Activated CD4-positive, alpha-beta memory T cell treated with anti-CD3 and anti-CD28 coated beads, Interleukin-2, amount 10 ng/mL, durations not matched to agents 7 days and 5 days (primary cell): ENCODE measurements at regions not wholly inside any gene's neighbourhood (a gene's known extent, or its start where the extent isn't known, plus 50 kb on each side); places are given as distances from the start of the nearest gene placed in this dataset.
"Not testable (repeated sequence)": the region's sequence is repeated elsewhere in the genome, so short reads cannot be mapped to it uniquely, and the experiment has no call there.

ENCODE experiments used
- CTCF ChIA-PET: fragments of 350-600 bp; sonication (Branson Sonifier 250); formaldehyde crosslinking; loops from one replicate; lab custom pipeline; 2021; ENCODE audit warnings: antibody characterized with exemption, inconsistent platforms; lab: Charles Lee
- POLR2A ChIA-PET: fragments of 350-600 bp; sonication (Branson Sonifier 250); formaldehyde crosslinking; loops from one replicate; lab custom pipeline; 2021; ENCODE audit warnings: antibody characterized with exemption; lab: Charles Lee
- DNase-seq: peaks from one replicate; pipeline ENCODE4 v3.0.0-alpha.2; 2020
- H3K27ac Mint-ChIP-seq: one replicate; pipeline ENCODE4 v1.8.0; 2021; ENCODE audit warnings: mild to moderate bottlenecking, mixed read lengths
- H3K27me3 Mint-ChIP-seq: one replicate; pipeline ENCODE4 v1.8.0; 2021; ENCODE audit warnings: mixed read lengths
- H3K36me3 Mint-ChIP-seq: one replicate; pipeline ENCODE4 v1.8.0; 2021; ENCODE audit warnings: low read depth, mixed read lengths
- H3K4me1 Mint-ChIP-seq: one replicate; pipeline ENCODE4 v1.8.0; 2021; ENCODE audit warnings: mixed read lengths
- H3K4me3 Mint-ChIP-seq: one replicate; pipeline ENCODE4 v1.8.0; 2021; ENCODE audit warnings: mild to moderate bottlenecking, mixed read lengths
- H3K9me3 Mint-ChIP-seq: one replicate; pipeline ENCODE4 v1.8.0; 2021; ENCODE audit warnings: mixed read lengths

DNA sequence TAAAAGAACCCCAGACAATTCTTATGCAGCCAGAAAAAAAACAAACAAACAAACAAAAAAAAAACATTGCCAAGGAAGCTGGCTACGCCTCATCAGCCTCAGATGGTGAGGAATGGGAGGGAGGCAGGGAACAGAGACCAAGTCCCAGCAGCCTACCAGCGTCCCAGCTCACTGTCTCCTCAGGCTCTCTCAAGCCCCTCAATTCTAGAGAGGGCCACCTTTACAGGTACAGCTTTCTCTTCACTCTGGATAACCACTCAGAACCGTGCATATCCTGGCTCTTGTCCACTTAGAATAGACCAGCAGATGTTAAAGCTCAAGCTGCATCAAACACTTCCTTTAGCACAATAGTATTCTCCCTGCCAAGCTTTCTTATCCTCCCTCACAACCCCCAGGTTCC lies 263.1 kb upstream of the CHAC2 start:
- Mint-ChIP-seq H3K4me1 (no peaks in the 10 kb centered on the region), H3K4me3 (no peak overlapping the region), H3K9me3 (no peaks in the 10 kb centered on the region), H3K36me3 (no peaks in the 10 kb centered on the region), H3K27ac (no peak overlapping the region), H3K27me3 (peaks cover 3% of the 10 kb centered on the region)
- POLR2A ChIA-PET: no interaction called here
- CTCF ChIA-PET: no interaction called here
- no peak for DNase-seq

DNA sequence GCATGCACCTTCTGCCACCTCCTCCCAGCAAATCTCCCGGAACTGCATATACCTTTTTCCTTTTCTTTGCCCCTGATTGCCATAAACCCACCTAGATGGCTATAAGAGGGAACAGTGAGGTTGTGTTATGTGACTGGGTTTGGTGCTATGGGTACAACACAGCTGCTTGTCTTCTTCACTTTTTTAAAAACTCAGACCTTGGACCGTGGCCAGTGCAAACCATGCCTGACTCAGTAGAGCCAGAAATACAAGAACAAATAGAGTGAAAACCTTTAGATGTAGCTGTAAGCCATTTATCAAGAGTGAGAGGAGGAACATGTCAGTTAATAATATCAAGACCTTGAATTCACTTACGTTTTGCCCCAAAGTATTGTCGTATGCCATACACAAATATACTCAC lies 267.4 kb upstream of the CHAC2 start:
- H3K27ac Mint-ChIP-seq: no peak overlapping the region
- no peaks in the 10 kb centered on the region for H3K9me3 Mint-ChIP-seq
- H3K27me3 Mint-ChIP-seq: peaks cover 3% of the 10 kb centered on the region
- H3K4me3 Mint-ChIP-seq: no peak overlapping the region
- no peaks in the 10 kb centered on the region for H3K36me3 Mint-ChIP-seq
- H3K4me1 Mint-ChIP-seq: no peaks in the 10 kb centered on the region
- no peak for DNase-seq
- ChIA-PET CTCF (no interaction called here), POLR2A (no interaction called here)

DNA sequence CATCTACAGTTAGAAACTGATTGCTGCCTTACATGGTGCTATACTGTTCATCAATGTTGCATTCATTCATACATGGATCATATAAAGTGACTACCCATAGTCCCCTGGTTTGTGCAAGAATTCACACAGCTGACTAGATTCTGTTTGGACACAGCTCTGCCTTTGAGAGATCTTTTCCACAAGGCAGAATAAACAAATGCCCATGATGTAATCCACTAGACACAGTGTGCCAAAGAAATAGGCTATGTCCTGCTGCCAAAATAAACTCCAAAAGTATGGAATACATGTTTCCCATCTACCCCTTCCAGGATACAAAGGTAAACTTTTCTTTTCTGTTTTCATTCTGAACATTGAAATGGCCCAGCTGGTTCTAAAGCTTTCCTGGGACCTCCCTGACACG lies 269.4 kb upstream of the CHAC2 start:
- H3K4me1 Mint-ChIP-seq: no peaks in the 10 kb centered on the region
- no peaks in the 10 kb centered on the region for H3K36me3 Mint-ChIP-seq
- no peak overlapping the region for H3K4me3 Mint-ChIP-seq
- CTCF ChIA-PET: no interaction called here
- H3K9me3 Mint-ChIP-seq: no peaks in the 10 kb centered on the region
- POLR2A ChIA-PET: no interaction called here
- H3K27ac Mint-ChIP-seq: no peak overlapping the region
- no peaks in the 10 kb centered on the region for H3K27me3 Mint-ChIP-seq
- DNase-seq: no peak

DNA sequence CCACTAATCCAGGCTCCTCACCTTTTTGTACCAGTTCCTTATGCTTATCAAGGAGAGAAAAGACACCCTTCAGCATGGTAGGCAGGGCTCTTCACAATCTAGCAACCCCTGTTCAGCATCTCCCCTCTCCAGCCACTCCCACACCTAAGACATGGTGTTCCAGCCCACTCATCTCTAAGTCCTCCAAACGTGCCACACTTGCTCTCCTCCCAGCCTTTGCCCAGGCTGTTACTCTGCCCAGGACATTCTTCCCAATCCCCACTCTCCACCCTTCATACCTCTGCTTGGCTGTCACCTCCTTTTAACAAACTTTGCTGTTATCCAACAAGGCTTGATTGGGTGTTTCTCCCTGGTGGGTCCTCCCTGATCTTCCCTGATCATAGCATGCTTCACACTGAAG lies 270.6 kb upstream of the CHAC2 start:
- Mint-ChIP-seq H3K27me3 (no peaks in the 10 kb centered on the region), H3K4me3 (no peak overlapping the region), H3K4me1 (no peaks in the 10 kb centered on the region), H3K36me3 (no peaks in the 10 kb centered on the region), H3K9me3 (no peaks in the 10 kb centered on the region), H3K27ac (no peak overlapping the region)
- POLR2A ChIA-PET: no interaction called here
- CTCF ChIA-PET: no interaction called here
- no peak for DNase-seq

DNA sequence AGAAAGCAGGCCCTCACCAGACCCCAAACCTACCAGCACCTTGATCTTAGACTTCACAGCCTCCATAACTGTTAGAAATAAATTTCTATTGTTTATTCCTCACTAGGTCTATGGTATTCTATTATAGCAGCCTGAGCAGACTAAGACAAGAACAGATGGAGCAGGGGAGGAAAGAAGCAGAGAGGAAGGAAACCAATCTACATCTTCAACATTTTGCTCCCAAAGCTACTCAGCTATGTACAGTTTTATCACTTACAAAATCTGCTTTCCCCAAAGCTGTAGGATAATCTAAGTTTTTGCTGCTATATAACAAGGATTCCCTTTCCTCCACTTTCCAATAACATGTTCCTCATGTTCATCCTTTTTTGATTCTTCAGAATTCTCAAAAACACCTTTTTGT lies 274.4 kb upstream of the CHAC2 start:
- CTCF ChIA-PET: no interaction called here
- no peak overlapping the region for H3K27ac Mint-ChIP-seq
- POLR2A ChIA-PET: no interaction called here
- no peak overlapping the region for H3K4me3 Mint-ChIP-seq
- H3K36me3 Mint-ChIP-seq: no peaks in the 10 kb centered on the region
- H3K9me3 Mint-ChIP-seq: no peaks in the 10 kb centered on the region
- DNase-seq: no peak
- no peaks in the 10 kb centered on the region for H3K4me1 Mint-ChIP-seq
- H3K27me3 Mint-ChIP-seq: no peaks in the 10 kb centered on the region

GRCh38 chr2:53490659-53491058 lies 276.9 kb upstream of the CHAC2 start:
- H3K36me3 Mint-ChIP-seq: no peaks in the 10 kb centered on the region
- CTCF ChIA-PET: no interaction called here
- POLR2A ChIA-PET: no interaction called here
- H3K27me3 Mint-ChIP-seq: no peaks in the 10 kb centered on the region
- H3K9me3 Mint-ChIP-seq: no peaks in the 10 kb centered on the region
- no peaks in the 10 kb centered on the region for H3K4me1 Mint-ChIP-seq
- no peak for DNase-seq
- no peak overlapping the region for H3K27ac Mint-ChIP-seq
- no peak overlapping the region for H3K4me3 Mint-ChIP-seq

GRCh38 chr2:53486185-53486899 lies 281.3 kb upstream of the CHAC2 start:
- H3K27ac Mint-ChIP-seq, H3K27me3 Mint-ChIP-seq, H3K36me3 Mint-ChIP-seq, POLR2A ChIA-PET, H3K9me3 Mint-ChIP-seq, CTCF ChIA-PET, H3K4me3 Mint-ChIP-seq, H3K4me1 Mint-ChIP-seq, DNase-seq: not testable (repeated sequence)

- Mint-ChIP-seq H3K4me1 (no peaks in the 10 kb centered on the region), H3K9me3 (no peaks in the 10 kb centered on the region), H3K27me3 (no peaks in the 10 kb centered on the region), H3K36me3 (no peaks in the 10 kb centered on the region), H3K4me3 (no peak overlapping the region), H3K27ac (no peak overlapping the region)
- no peak for DNase-seq
- ChIA-PET POLR2A (no interaction called here), CTCF (no interaction called here)
Measured at GRCh38 chr2:53485021-53485728, 282.4 kb upstream of the CHAC2 start.

- POLR2A ChIA-PET: no interaction called here
- Mint-ChIP-seq H3K36me3 (no peaks in the 10 kb centered on the region), H3K27me3 (no peaks in the 10 kb centered on the region)
Measured at GRCh38 chr2:53484531-53484930, 283.1 kb upstream of the CHAC2 start.

DNA sequence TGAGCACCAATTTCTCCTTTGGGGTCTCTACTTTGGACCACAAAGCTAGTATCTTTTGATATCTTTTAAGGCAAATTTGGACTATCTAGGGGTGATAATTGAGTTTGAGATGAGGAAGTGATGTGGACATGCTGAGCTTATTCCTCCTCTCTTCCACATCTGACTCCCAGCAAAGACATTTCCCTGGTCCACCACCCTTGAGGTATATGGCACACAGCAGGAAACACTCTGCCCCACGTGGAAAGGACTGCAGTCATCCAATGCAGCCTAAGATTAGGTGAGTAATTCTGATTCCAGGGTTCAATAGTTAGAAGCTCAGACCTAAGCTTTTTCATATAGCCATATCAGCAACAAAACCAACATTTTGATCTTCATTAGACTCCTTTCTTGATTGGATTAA lies 290.1 kb upstream of the CHAC2 start:
- ChIA-PET POLR2A (no interaction called here), CTCF (no interaction called here)
- no peak for DNase-seq
- Mint-ChIP-seq H3K9me3 (no peaks in the 10 kb centered on the region), H3K4me1 (no peaks in the 10 kb centered on the region), H3K27ac (no peak overlapping the region), H3K36me3 (no peaks in the 10 kb centered on the region), H3K27me3 (peaks cover 5% of the 10 kb centered on the region), H3K4me3 (no peak overlapping the region)

More at GRCh38 chr2:53484531-53484930, 283.1 kb upstream of the CHAC2 start:
- H3K4me3 Mint-ChIP-seq: no peak overlapping the region
- CTCF ChIA-PET: no interaction called here
- H3K27ac Mint-ChIP-seq: no peak overlapping the region
- no peaks in the 10 kb centered on the region for H3K4me1 Mint-ChIP-seq
- H3K9me3 Mint-ChIP-seq: no peaks in the 10 kb centered on the region
- no peak for DNase-seq

DNA sequence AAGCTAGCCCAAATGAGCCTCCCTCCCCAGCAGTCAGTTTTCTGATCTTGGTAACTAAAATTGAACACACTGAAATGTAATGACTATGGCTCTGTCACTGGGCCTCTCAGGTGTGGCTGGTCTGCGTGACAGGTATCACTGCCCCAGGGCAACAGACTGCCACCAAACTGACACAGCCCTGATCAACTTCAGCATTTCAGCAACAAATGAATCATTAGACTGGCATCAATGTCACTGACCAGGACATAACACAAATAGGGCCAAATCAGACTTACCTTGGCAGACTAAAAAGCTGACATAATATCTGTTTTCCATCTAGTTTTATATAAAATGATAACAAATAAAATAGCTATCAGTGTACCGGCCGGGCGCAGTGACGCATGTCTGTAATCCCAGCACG lies 290.8 kb upstream of the CHAC2 start:
- ChIA-PET POLR2A (no interaction called here), CTCF (no interaction called here)
- no peak overlapping the region for H3K27ac Mint-ChIP-seq
- no peaks in the 10 kb centered on the region for H3K9me3 Mint-ChIP-seq
- no peaks in the 10 kb centered on the region for H3K4me1 Mint-ChIP-seq
- H3K36me3 Mint-ChIP-seq: no peaks in the 10 kb centered on the region
- no peak for DNase-seq
- peaks cover 5% of the 10 kb centered on the region for H3K27me3 Mint-ChIP-seq
- H3K4me3 Mint-ChIP-seq: no peak overlapping the region

DNA sequence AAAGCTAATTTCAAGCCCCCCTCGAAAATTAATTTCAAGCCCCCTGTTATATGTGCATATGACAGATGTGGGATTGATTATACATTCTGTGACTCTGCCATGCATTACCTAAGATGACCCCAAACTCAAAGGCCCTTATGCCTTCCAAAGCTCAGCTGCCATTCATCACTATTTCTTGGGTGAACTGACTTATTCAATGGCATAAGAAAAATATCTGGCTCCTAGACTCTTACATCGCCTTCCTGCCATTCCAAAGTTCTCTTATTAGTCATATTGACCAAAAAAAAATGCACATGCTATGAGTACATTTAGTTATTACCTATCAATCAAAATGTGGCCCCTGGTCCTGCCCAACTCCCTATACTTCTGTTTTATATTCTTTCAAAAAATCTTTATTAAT lies 291.8 kb upstream of the CHAC2 start:
- Mint-ChIP-seq H3K36me3 (no peaks in the 10 kb centered on the region), H3K4me3 (no peak overlapping the region), H3K27ac (no peak overlapping the region), H3K4me1 (no peaks in the 10 kb centered on the region), H3K27me3 (peaks cover 5% of the 10 kb centered on the region), H3K9me3 (no peaks in the 10 kb centered on the region)
- CTCF ChIA-PET: no interaction called here
- POLR2A ChIA-PET: no interaction called here
- no peak for DNase-seq

GRCh38 chr2:53475321-53475720 lies 292.3 kb upstream of the CHAC2 start:
- Mint-ChIP-seq H3K27me3 (peaks cover 5% of the 10 kb centered on the region), H3K36me3 (no peaks in the 10 kb centered on the region), H3K9me3 (no peaks in the 10 kb centered on the region), H3K27ac (no peak overlapping the region), H3K4me1 (no peaks in the 10 kb centered on the region), H3K4me3 (no peak overlapping the region)
- CTCF ChIA-PET: no interaction called here
- POLR2A ChIA-PET: no interaction called here
- DNase-seq: no peak

DNA sequence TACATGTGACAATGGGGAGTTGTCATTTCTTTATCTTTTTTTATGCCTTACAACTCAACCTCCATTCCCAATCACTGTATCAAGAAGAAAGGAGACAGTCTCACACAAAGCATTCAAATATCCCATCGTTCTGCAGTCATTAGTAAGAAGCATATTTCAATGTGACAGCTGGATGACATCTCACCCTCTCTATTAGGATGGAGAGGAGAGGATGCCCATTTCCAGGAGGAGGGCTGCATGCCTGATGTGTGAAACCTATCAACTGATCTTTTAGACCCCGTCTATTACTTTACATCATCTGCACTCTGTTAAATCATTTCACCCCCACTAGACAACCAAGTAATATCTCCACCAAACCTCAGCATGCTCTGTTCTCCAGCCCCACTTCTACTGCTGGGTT lies 292.7 kb upstream of the CHAC2 start:
- ChIA-PET CTCF (no interaction called here), POLR2A (no interaction called here)
- no peak overlapping the region for H3K27ac Mint-ChIP-seq
- H3K36me3 Mint-ChIP-seq: no peaks in the 10 kb centered on the region
- H3K9me3 Mint-ChIP-seq: no peaks in the 10 kb centered on the region
- H3K27me3 Mint-ChIP-seq: peaks cover 5% of the 10 kb centered on the region
- no peak for DNase-seq
- H3K4me3 Mint-ChIP-seq: no peak overlapping the region
- H3K4me1 Mint-ChIP-seq: no peaks in the 10 kb centered on the region
